ENCODE measurements at regions not wholly inside any gene's neighbourhood (a gene's known extent, or its start where the extent isn't known, plus 50 kb on each side); places are given as distances from the start of the nearest gene placed in this dataset.

DNA sequence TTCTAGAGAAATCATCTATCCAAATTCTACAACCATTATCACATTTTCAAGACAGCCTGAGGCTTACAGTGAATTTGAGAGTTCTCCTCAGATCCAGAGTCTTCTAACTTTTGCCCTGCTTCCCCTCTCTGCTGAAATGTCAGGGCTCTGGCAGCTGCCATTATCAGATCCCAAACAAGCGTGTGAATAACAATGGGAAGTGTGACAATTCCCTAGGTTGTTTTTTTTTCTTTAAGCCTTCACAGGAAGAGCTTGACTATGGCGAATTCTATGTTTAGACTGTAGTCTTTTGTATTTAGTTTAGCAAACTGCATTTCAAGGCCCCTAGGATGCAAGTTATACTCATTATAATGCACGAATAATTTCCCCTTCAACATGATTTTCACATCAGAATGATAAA is 61.3 kb upstream of the KDR start:
- TF ChIP-seq FOXP2 (optimal IDR thresholded peaks at IDR 0.05; ENCODE audit: borderline replicate concordance, extremely low read depth, extremely low read length, insufficient read depth), result no peak
- no peak for TF ChIP-seq REST (IDR thresholded peaks at IDR 0.05; ENCODE audit: insufficient read depth in 1 of 2, low read depth in 2 of 2, low read length in 2 of 2)
- TF ChIP-seq TAF1 (IDR thresholded peaks at IDR 0.05; ENCODE audit: borderline replicate concordance, insufficient read depth, low read length), result no peak
- TF ChIP-seq SIN3A (IDR thresholded peaks at IDR 0.05; ENCODE audit: borderline replicate concordance, insufficient read depth, low read length), result no peak
- TF ChIP-seq POLR2AphosphoS5 (IDR thresholded peaks at IDR 0.05; ENCODE audit: low read depth, low read length), result no peak

DNA sequence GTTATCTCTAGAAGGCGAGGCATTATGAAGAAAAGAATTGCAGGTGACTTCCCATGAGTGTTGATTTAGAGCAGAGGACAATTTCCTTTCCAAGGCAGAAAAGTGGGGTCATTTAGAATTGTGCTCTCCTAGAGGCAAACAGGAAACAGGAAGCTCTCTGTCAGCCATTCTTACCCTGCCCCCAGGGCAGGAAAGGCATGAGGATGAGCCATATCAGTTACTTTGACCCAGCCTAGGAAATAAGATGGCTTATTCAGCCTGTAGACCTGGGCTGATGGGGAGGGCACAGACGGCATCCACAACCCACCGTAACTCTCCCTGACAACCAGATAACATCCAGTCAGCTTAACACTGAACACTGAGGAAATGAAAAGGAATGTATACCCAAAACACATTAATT is 88.8 kb upstream of the KDR start:
- TF ChIP-seq SIN3A (IDR thresholded peaks at IDR 0.05; ENCODE audit: borderline replicate concordance, insufficient read depth, low read length) (no peak), TAF1 (IDR thresholded peaks at IDR 0.05; ENCODE audit: borderline replicate concordance, insufficient read depth, low read length) (peak; percentile 39; the same call in 1 of the 2 replicates)

DNA sequence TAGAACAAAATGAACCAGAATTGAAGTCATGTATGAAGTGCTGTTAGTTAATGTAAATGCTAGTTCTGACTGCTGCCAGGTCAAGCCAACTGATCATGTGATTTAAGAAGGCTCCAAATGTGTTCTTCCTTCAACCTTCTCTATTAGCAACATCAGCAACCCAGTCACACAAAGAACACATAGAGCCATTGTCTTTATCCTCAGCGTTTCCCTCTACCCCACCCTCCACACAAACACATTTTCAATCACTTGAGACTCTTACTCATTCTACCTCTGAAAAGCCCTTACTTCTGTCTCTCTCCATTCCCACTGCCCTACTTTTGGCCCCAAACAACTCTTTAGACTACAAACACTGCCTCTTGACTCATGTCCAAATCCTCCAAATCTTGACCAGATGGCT is 89.7 kb upstream of the KDR start:
- no peak for TF ChIP-seq TAF1 (IDR thresholded peaks at IDR 0.05; ENCODE audit: borderline replicate concordance, insufficient read depth, low read length)
- no peak for TF ChIP-seq FOXP2 (optimal IDR thresholded peaks at IDR 0.05; ENCODE audit: borderline replicate concordance, extremely low read depth, extremely low read length, insufficient read depth)
- TF ChIP-seq SIN3A (IDR thresholded peaks at IDR 0.05; ENCODE audit: borderline replicate concordance, insufficient read depth, low read length), result no peak
- TF ChIP-seq POLR2AphosphoS5 (IDR thresholded peaks at IDR 0.05; ENCODE audit: low read depth, low read length), result no peak
- TF ChIP-seq REST (IDR thresholded peaks at IDR 0.05; ENCODE audit: insufficient read depth in 1 of 2, low read depth in 2 of 2, low read length in 2 of 2), result no peak

DNA sequence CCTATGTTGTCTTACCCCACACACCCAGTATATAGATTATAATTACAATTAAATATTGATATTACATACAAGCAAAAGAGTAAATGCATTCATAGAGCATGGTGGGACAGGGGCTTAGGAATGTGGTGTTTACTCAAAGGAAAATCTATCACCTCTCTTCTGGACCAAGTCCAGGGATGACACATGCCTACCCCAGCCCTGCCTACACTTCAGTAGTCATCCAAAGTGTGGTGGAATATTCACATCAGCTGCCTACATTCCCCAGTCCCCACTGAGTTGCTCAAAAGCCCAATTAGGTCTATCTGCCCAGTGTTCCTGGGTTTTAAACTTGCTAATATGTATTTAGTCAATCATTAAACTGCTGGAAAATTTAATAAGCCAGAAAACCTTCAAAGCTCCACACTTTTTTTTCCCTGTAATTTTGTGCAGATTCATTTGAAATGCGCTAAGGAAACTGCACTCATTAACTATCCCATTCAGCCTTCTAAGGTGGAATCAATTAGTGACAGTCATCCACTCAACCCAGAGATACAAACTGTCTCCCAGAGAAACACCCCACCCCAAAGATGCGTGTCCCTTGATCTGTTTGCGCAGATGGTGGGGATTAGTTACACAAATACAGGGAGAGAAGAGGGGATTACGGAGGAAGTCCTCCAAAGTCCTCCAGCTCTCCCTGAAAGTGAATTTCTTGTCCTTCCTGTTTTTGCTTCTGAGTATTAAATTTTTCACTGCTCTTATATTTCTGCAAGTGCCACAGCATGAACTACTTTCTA is 91.7 kb upstream of the KDR start:
- TF ChIP-seq SIN3A (IDR thresholded peaks at IDR 0.05; ENCODE audit: borderline replicate concordance, insufficient read depth, low read length) (no peak), FOXP2 (optimal IDR thresholded peaks at IDR 0.05; ENCODE audit: borderline replicate concordance, extremely low read depth, extremely low read length, insufficient read depth) (no peak), TAF1 (IDR thresholded peaks at IDR 0.05; ENCODE audit: borderline replicate concordance, insufficient read depth, low read length) (no peak), POLR2AphosphoS5 (IDR thresholded peaks at IDR 0.05; ENCODE audit: low read depth, low read length) (no peak), REST (IDR thresholded peaks at IDR 0.05; ENCODE audit: insufficient read depth in 1 of 2, low read depth in 2 of 2, low read length in 2 of 2) (no peak)

GRCh38 chr4:55218041-55218440 is 92.6 kb upstream of the KDR start:
- TF ChIP-seq SIN3A (IDR thresholded peaks at IDR 0.05; ENCODE audit: borderline replicate concordance, insufficient read depth, low read length) (no peak), FOXP2 (optimal IDR thresholded peaks at IDR 0.05; ENCODE audit: borderline replicate concordance, extremely low read depth, extremely low read length, insufficient read depth) (no peak), TAF1 (IDR thresholded peaks at IDR 0.05; ENCODE audit: borderline replicate concordance, insufficient read depth, low read length) (no peak), REST (IDR thresholded peaks at IDR 0.05; ENCODE audit: insufficient read depth in 1 of 2, low read depth in 2 of 2, low read length in 2 of 2) (no peak), POLR2AphosphoS5 (IDR thresholded peaks at IDR 0.05; ENCODE audit: low read depth, low read length) (no peak)

Data from PFSK-1 (cell line).